GM21576 (cell line): ENCODE measurements at regions not wholly inside any gene's neighbourhood (a gene's known extent, or its start where the extent isn't known, plus 50 kb on each side); places are given as distances from the start of the nearest gene placed in this dataset.

Experiments used
- ATAC-seq: cut with Tn5 transposase; IDR thresholded peaks from one replicate; pipeline ENCODE4 v1.9.1; 2021; ENCODE audit warnings: mild to moderate bottlenecking, moderate library complexity; ENCODE audit not compliant: unreplicated experiment

DNA sequence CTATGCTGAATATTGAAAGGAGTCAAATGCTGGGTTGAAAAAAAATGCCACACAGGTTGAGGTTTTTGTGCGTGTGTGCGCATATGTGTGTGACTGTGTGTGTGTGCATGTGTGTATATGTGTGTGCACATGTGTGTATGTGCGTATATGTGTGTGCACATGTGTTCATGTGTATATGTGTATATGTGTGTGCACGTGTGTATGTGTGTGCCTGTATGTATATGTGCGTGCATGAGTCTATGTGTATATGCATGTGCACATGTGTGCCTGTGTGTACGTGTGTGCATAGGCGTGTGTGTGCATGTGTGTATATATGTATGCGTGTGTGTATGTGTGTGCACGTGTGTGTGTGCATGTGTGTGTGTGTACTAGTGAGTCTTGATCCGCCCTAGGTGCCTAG, 655.7 kb downstream of the AACS start:
- ATAC-seq: no peak

- ATAC-seq: no peak
These were observed 668.9 kb downstream of the AACS start for GRCh38 chr12:125734137-125734536.

DNA sequence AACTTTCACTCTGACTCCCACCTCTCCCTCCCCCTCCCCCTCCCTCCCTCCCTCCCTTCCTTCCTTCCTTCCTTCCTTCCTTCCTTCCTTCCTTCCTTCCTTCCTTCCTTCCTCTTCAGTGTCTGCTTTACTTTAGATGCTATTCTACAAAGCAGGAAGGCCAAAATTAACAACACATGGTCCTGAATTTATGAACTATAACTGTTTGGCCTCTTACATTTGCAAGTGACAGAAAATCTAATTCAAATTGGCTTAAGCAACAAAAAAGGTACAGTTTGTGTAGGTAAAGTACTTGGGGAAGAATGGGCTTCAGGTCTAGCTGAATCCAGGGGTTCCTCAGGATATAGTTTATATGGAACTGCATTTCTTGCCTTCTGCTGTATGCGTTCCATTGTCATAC, 673.0 kb downstream of the AACS start:
- ATAC-seq: no peak

DNA sequence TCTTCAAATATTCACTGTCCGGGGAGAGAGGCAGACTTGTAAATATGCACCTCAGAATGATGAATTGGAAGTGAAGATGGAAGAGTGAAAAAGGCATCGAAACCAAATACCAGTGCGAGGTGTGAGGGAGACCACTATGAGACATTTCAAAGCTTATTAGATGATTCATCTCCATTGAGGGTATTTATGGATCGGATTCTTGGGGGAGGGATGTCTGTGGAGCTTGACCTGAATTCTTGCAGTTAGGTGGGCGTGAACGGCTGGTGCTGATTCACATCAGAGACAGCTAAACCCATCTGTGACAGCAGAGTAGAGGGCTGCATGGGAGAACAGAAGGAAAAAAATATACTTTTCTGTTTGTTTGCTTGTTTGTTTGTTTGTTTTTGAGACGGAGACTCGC, 677.2 kb downstream of the AACS start:
- ATAC-seq: no peak

DNA sequence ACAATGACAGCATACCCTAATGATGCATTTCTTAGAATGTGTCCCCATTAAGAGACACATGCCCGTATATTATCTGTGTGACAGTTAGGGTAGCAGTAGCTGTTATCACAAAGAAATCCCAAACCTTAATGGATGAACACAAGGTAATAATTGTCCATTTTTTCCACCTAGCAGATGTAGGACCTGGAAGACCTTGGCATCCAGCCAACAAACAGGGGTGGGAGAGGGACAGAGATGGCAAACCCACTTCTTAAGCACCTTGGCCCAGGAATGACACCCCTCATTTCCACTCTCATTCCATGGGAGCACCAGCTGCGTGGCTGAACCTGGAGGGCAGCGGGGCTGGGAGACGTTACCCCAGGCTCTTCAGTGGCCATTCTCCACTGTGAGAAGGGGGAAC, 679.0 kb downstream of the AACS start:
- no peak for ATAC-seq

DNA sequence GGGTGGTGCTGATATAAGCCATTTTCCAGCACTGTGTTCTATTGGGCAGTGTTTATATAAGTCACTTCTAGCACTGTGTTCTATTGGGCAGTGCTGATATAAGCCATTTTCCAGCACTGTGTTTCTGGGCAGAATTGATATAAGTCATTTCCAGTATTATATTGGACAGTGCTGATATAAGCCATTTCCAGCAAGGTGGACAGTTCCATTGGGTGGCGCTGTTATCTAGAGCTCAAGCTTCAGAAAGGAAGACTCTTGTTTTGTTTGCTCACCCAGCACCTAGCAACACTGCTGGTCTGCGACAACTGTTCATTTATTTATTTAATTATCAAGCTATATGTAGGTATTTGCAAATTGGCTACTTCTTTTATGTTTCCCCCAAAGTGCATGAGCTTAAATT, 690.3 kb downstream of the AACS start:
- ATAC-seq: no peak

GRCh38 chr12:125766091-125766490, 700.9 kb downstream of the AACS start:
- ATAC-seq: no peak

GRCh38 chr12:125772403-125772802, 707.2 kb downstream of the AACS start:
- no peak for ATAC-seq

DNA sequence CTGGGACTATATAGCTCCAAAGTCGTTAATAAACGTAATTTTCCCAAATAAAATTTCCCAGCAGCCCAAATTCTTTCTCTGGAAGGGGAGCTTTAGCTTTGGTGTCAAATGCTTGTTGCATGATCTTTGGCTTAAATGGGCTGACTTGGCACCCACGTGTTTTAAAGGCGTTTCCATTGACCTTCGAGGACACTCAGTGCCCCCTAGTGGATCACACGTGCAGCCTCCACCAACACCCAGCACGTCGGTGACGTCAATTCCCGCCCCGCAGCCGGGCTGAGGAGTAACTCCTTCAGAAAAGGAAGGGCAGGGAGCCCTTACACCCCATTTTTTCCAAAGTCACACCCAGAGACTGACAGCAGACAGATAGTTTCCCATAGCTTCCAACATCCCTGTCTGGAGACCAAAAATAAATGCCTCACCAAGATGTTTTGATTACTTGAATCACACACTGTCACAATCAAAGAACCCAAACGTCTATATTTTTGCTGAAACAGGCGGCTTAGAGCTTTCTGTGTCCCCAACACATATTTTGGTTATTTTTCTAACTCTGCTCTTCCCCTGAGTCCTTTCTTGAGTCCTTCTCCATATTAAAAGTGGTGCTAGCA, 707.9 kb downstream of the AACS start:
- ATAC-seq: peak; percentile 53

DNA sequence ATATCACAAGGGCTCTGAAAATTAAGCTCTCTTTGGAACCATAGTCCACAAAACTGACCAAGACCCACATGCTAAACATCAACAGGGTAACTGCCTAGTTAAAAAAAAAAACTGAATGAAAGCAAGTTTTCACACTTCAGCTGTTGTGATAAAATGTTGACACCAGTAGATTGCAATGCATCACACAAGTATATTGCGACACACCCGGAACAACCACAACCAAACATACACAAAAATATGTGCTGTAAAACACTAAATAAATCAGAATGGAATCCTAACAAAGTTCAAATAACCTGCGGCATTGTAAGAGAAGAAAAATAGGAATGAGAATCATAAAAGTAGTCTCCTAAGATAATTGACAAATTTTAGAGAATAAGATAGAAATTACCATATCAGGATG, 710.3 kb downstream of the AACS start:
- ATAC-seq: no peak

DNA sequence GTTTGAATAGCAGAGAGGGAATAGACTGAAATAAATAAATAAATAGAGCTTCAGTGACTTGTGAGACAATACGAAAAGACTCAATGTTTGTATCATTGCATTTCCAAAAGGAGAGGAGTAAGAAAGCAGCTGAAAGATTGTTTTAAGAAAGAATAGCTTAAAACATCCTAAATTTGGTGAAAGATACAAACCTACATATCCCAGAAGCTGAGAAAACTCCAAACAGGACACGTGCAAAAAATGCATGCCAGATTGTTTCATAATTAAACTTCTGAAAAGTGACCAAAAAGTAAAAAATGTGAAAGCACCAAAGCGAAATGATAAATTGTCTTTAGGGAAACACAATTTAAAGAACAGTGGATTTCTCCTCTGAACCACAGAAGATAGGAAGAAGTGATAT, 711.0 kb downstream of the AACS start:
- ATAC-seq: no peak

- ATAC-seq: no peak
These were observed 720.9 kb downstream of the AACS start for GRCh38 chr12:125786143-125786542.

DNA sequence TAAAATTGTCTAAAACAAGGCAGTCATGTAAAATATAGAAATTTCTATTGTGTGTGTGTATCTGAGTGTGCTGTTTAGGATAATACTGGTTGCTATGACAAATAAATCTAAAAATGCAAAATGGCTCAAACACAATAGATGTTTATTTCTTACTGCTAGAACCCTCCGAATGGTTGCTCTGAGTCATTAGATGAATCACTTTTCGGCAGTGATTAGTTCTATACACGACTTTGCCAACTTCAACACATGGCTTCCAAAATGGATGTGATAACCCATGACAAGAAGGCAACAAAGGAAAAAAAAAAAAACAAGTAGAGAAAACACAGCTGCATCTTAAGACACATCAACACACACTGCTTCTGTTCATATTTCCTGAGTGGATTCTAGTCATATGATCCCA, 729.2 kb downstream of the AACS start:
- ATAC-seq: no peak

DNA sequence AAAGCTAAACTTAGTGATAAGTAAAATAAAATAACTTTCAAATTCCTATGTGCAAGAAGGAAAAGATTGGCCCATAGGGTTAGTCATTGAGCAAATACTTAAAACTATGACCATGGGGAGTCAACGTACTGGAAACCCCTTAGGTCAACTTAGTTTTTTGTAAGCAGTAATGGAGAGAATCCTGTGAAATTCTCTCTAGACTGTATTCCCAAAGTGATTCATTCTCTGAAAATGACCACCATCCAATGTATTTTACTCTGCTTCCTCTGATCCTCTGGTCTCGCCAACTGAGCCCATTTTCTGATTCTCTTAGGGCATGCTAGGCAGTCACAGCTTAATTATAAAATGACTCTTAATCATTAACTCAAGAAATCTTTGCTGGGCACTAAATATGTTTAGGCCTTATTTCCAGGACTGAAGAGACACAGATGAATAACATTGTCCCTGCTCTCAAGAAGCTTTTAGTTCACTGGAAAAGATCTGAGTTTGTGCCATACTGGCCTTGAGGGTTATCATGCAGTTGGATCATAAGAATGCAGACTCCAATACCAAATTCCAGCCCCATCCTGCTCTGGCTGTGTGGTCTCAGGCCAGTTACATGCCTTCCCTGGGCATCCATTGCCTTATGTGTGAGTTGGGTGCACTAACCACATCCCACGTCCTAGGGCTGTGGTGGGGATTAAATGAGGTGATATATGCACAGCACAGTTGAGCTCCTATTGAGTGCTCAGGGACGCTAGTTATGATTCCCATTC, 732.4 kb downstream of the AACS start:
- ATAC-seq: no peak

DNA sequence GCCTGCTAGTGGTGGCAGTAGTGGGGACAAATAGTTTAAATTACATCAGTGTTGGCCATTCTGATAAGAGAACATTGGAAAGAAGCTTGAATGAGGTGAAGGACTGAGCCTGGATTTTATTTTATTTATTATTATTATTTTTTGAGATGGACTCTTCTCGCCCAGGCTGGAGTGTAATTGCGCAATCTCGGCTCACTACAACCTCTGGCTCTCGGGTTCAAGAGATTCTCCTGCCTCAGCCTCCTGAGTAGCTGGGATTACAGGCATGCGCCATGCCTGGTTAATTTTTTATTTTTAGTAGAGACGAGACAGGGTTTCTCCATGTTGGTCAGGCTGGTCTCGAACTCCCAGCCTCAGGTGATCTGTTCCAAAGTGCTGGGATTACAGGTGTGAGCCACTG, 739.4 kb downstream of the AACS start:
- no peak for ATAC-seq

- no peak for ATAC-seq
These were observed 759.0 kb downstream of the AACS start for GRCh38 chr12:125824276-125824675.

DNA sequence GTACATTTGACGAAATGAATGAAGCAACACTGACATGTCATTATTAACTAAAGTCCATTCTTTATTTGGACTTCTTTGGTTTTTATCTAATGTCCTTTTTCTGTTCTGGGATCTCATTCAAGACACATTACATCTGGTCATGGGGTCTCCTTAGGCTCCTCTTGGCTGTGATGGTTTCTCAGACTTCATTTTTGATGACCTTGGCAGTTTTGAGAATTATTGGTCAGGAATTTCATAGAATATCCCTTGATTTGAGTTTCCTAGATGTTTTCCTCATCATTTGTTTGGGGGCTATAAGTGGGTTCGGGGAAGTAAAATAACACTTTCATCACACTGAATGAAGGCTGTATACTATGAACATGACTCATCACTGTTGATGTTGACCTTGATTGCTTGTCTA, 770.6 kb downstream of the AACS start:
- no peak for ATAC-seq

DNA sequence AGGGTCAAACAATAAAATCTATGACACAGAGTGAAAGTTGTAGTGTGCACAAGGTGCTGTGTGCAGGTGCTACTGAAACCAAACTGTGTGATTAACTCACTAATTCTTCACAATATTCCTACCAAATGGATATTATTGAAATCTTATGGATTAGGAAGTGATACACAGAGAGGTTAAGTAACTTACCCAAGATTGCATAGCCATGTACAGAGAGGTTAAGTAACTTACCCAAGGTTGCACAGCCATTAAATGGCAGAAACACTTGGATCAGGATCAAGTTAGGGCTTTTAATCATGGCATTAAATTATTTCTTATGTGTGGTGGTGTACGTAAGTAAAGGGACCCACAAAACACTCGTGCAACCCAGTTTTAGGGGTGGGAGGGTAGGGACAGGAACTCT, 771.4 kb downstream of the AACS start:
- ATAC-seq: no peak

DNA sequence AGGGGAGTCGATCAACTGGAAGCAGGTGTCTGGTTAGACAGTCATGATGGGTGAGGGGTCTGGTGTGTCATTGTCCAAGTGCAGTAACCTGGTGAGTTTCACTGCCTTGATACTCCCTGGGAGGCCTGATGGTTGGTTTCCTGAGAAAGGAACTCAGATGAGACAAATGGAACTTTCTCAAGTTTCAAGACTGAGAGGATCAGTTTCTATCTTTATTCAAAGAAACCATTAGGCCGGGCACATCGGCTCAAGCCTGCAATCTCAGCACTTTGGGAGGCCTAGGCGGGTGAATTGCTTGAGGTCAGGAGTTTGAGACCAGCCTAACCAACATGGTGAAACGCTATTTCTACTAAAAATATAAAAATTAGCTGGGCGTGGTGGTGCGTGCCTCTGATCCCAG, 776.1 kb downstream of the AACS start:
- ATAC-seq: no peak

GRCh38 chr12:125852116-125852515, 786.9 kb downstream of the AACS start:
- no peak for ATAC-seq

DNA sequence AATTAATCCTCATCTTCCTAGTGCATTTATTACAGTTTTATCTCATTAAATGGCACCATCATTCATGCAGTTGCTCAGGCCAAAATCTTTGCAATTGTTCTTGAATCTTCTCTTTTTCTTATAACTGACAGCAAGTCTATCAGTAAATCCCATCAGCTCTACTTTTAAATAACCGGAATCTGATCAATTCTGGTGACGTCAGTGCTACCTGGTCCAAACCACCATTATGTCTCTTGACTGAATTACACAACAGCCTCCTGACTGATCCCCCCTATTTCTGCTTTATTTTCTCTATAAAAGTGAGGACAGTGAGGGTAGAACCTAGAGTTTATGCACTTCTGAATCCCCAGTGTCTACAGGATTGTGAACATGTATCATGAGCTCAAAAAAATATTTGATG, 787.4 kb downstream of the AACS start:
- ATAC-seq: no peak

GRCh38 chr12:125853670-125854069, 788.4 kb downstream of the AACS start:
- ATAC-seq: no peak

DNA sequence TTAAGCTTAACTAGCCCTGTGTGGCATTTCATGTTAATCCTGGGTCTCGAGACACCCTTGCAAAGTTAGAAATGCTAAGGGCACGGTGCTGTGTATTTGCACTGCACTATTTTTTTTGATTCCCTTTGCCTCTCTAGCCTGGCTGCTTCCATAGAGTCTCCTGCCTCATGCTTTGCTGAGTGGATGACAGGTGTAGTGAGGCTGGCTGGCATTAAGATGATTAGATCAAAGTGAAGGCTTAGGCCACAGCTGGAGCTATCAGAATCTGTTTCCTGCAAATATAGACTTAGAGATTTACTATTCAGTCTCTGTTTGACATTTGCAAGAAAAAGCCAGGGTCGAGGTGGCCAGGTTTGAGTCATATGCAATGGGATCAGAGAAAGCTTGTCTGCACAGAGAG, 791.1 kb downstream of the AACS start:
- ATAC-seq: no peak
